ENCODE measurements at regions not wholly inside any gene's neighbourhood (a gene's known extent, or its start where the extent isn't known, plus 50 kb on each side); places are given as distances from the start of the nearest gene placed in this dataset.

DNA sequence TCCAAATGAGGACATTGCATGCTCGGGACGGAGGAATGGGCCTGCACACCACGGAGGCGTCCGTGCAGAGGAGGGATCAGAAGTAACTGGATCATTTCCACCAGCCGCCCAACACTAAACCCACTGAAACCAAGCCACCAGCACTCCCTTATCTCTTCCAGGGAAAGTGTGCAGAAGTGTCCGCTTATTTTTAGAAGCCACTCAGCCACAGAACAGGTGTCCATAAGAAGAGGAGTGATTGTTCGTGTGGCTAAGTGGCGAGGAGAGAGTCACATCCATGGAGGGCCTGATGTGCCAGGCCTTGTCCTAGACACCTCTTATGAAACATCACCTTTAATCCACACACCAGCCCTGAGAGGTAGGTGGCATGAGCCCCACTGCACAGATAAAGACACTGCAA is 407.9 kb upstream of the NPVF start (continued):
- TF ChIP-seq, protein P1, sequence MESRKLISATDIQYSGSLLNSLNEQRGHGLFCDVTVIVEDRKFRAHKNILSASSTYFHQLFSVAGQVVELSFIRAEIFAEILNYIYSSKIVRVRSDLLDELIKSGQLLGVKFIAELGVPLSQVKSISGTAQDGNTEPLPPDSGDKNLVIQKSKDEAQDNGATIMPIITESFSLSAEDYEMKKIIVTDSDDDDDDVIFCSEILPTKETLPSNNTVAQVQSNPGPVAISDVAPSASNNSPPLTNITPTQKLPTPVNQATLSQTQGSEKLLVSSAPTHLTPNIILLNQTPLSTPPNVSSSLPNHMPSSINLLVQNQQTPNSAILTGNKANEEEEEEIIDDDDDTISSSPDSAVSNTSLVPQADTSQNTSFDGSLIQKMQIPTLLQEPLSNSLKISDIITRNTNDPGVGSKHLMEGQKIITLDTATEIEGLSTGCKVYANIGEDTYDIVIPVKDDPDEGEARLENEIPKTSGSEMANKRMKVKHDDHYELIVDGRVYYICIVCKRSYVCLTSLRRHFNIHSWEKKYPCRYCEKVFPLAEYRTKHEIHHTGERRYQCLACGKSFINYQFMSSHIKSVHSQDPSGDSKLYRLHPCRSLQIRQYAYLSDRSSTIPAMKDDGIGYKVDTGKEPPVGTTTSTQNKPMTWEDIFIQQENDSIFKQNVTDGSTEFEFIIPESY (IDR thresholded peaks at IDR 0.05; ENCODE audit: extremely low read depth, insufficient replicate concordance, low read length), result no peak
- no peak for TF ChIP-seq POLR2AphosphoS5 (IDR thresholded peaks at IDR 0.05; ENCODE audit: low read depth, low read length)

DNA sequence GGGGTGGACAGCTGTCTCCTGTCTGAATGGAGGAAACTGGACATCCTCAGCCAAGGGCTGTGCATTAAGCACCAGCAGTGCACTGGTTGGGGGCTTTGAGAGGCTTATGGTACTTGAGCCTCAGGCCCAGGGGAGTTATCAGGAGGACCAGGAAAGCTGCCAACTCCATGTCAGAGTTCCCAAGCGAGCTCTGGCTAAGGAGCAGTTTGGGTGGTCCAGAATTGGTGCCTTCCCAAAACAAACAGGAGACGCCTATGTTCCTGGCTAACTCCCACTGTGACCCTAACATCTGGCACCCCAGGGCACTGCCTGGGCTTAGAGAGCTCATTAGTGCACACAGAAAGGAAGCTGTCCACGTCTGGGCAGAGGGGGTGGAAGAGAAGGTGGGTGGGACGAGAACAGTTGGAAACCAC is 408.6 kb upstream of the NPVF start:
- Histone ChIP-seq H3K79me2 (ENCODE audit: insufficient read depth, low read length) (no peaks in the 10 kb centered on the region), H3K27me3 (ENCODE audit: insufficient read depth, low read length) (peaks cover 8% of the 10 kb centered on the region; the same call in 1 of the 2 replicates), H3K36me3 (ENCODE audit: control insufficient read depth in 1 of 2, insufficient read depth in 2 of 2, low read length in 2 of 2) (no peaks in the 10 kb centered on the region), H3K9me2 (ENCODE audit: insufficient read depth) (no peaks in the 10 kb centered on the region), H3K4me3 (replicated peaks in 1 of 2; ENCODE audit: low read depth in 1 of 2, low read length in 2 of 2) (no peak overlapping the region), H3K9me3 (ENCODE audit: control insufficient read depth in 1 of 2, insufficient read depth in 1 of 2, low read depth in 1 of 2, low read length in 2 of 2) (no peaks in the 10 kb centered on the region), H3K4me1 (ENCODE audit: control insufficient read depth in 1 of 2, insufficient read depth in 2 of 2, low read length in 2 of 2) (no peaks in the 10 kb centered on the region), H3K4me2 (ENCODE audit: low read length) (no peak overlapping the region), H4K20me1 (ENCODE audit: insufficient read depth) (no peaks in the 10 kb centered on the region), H3K9ac (ENCODE audit: low read length) (no peak overlapping the region), H2AFZ (ENCODE audit: low read depth, low read length, poor library complexity, severe bottlenecking) (no peak overlapping the region), H3K27ac (ENCODE audit: low read depth, low read length) (no peak overlapping the region)
- intact Hi-C loops (cut with micrococcal nuclease), result no loop called here
- DNase-seq (ENCODE audit: low read depth, low spot score), result no peak
- ChIA-PET POLR2A (no interaction called here), RAD21 (ENCODE audit: low non-redundant PET in 1 of 2, low total read pairs in 2 of 2, uncharacterized antibody in 2 of 2, unreplicated experiment in 2 of 2) (no interaction called here), CTCF (no interaction called here)
- no TSS peak for BruUV-seq (replicated peaks)
- ATAC-seq, result no peak
- no peak for TF ChIP-seq EZH2 (IDR thresholded peaks at IDR 0.05)
- no peak for TF ChIP-seq EZH2phosphoT487 (IDR thresholded peaks at IDR 0.05; ENCODE audit: borderline replicate concordance)
- no peak for TF ChIP-seq YY1 (IDR thresholded peaks at IDR 0.05; ENCODE audit: extremely low read depth, insufficient replicate concordance, low read depth, low read length)
- no peak for TF ChIP-seq ZFX (IDR thresholded peaks at IDR 0.05)
- TF ChIP-seq CEBPB (IDR thresholded peaks at IDR 0.05; ENCODE audit: low read depth), result no peak

Measured in HCT116 (cell line).